Activated CD8-positive, alpha-beta T cell treated with anti-CD3 and anti-CD28 coated beads, Interleukin-2, amount 10 ng/mL, durations not matched to agents 7 days and 5 days (primary cell): ENCODE measurements at regions not wholly inside any gene's neighbourhood (a gene's known extent, or its start where the extent isn't known, plus 50 kb on each side); places are given as distances from the start of the nearest gene placed in this dataset.
A peak's percentile ranks its signal among the peaks of the same experiment; 100 is the strongest.

ENCODE experiments used
- ATAC-seq: fragments of 150-1000 bp; cut with Tn5 transposase; one replicate; pipeline ENCODE4 v1.10.0; 2021; ENCODE audit warnings: moderate library complexity
- CTCF ChIA-PET: fragments of 350-600 bp; sonication (Branson Sonifier 250); formaldehyde crosslinking; loops from one replicate; lab custom pipeline; 2021; ENCODE audit warnings: antibody characterized with exemption; lab: Charles Lee
- POLR2A ChIA-PET: fragments of 350-600 bp; sonication (Branson Sonifier 250); formaldehyde crosslinking; loops from one replicate; lab custom pipeline; 2021; ENCODE audit warnings: antibody characterized with exemption; lab: Charles Lee
- DNase-seq: peaks from one replicate; pipeline ENCODE4 v3.0.0-alpha.2; 2020
- H3K27ac Mint-ChIP-seq: one replicate; pipeline ENCODE4 v1.8.0; 2021; ENCODE audit warnings: mild to moderate bottlenecking, mixed read lengths
- H3K27me3 Mint-ChIP-seq: one replicate; pipeline ENCODE4 v1.8.0; 2021; ENCODE audit warnings: low read depth, mixed read lengths
- H3K36me3 Mint-ChIP-seq: one replicate; pipeline ENCODE4 v1.8.0; 2021; ENCODE audit warnings: low read depth, mixed read lengths
- H3K4me1 Mint-ChIP-seq: one replicate; pipeline ENCODE4 v1.8.0; 2021; ENCODE audit warnings: low read depth, mixed read lengths
- H3K4me3 Mint-ChIP-seq: one replicate; pipeline ENCODE4 v1.8.0; 2021; ENCODE audit warnings: mild to moderate bottlenecking, mixed read lengths
- H3K9me3 Mint-ChIP-seq: one replicate; pipeline ENCODE4 v1.8.0; 2022; ENCODE audit warnings: mixed read lengths; ENCODE audit not compliant: insufficient read depth

GRCh38 chr6:137657351-137657911 lies 163.2 kb upstream of the OLIG3 start:
- Mint-ChIP-seq H3K9me3 (peaks cover 16% of the 10 kb centered on the region), H3K4me1 (peaks cover 26% of the 10 kb centered on the region), H3K27ac (no peak overlapping the region), H3K4me3 (no peak overlapping the region), H3K27me3 (no peaks in the 10 kb centered on the region), H3K36me3 (no peaks in the 10 kb centered on the region)
- DNase-seq: peak; percentile 31
- ChIA-PET CTCF (interaction anchor here (0.7 to 7.3 kb wide), 14 partner anchors 8 to 449 kb away, joined by 3 to 88 read pairs (median 4); no protein-coding TSS in a partner anchor), POLR2A (interaction anchor here (0.5 to 1.4 kb wide), 3 partner anchors 9 to 221 kb away, joined by 3 to 6 read pairs (median 3); no protein-coding TSS in a partner anchor)
- peak; percentile 59 for ATAC-seq

GRCh38 chr6:137658287-137658686 lies 164.1 kb upstream of the OLIG3 start:
- Mint-ChIP-seq H3K4me1 (peaks cover 26% of the 10 kb centered on the region), H3K36me3 (no peaks in the 10 kb centered on the region), H3K27ac (no peak overlapping the region), H3K27me3 (no peaks in the 10 kb centered on the region), H3K9me3 (peaks cover 13% of the 10 kb centered on the region), H3K4me3 (no peak overlapping the region)
- no peak for ATAC-seq
- CTCF ChIA-PET: interaction anchor here (0.9 to 7.3 kb wide), 12 partner anchors 8 to 317 kb away, joined by 3 to 88 read pairs (median 4); partner anchors contain the start of gene TNFAIP3
- POLR2A ChIA-PET: interaction anchor here (0.9 to 1.2 kb wide), 2 partner anchors 141 to 209 kb away, joined by 3 read pairs; partner anchors contain the start of gene TNFAIP3
- no peak for DNase-seq

- Mint-ChIP-seq H3K4me3 (no peak overlapping the region), H3K9me3 (peaks cover 5% of the 10 kb centered on the region), H3K27ac (no peak overlapping the region), H3K36me3 (no peaks in the 10 kb centered on the region), H3K27me3 (no peaks in the 10 kb centered on the region), H3K4me1 (peaks cover 26% of the 10 kb centered on the region)
- ChIA-PET CTCF (interaction anchor here (1.0 to 7.3 kb wide), 6 partner anchors 38 to 347 kb away, joined by 3 to 88 read pairs (median 6); partner anchors contain the start of gene TNFAIP3), POLR2A (no interaction called here)
- ATAC-seq (no peak), DNase-seq (no peak)
Measured at GRCh38 chr6:137659871-137660270, 165.7 kb upstream of the OLIG3 start.

GRCh38 chr6:137660296-137660731 lies 166.1 kb upstream of the OLIG3 start:
- H3K4me3 Mint-ChIP-seq: no peak overlapping the region
- no peaks in the 10 kb centered on the region for H3K36me3 Mint-ChIP-seq
- ChIA-PET CTCF (interaction anchor here (1.2 to 7.3 kb wide), 4 partner anchors 20 to 44 kb away, joined by 3 to 88 read pairs (median 5); no protein-coding TSS in a partner anchor), POLR2A (no interaction called here)
- peaks cover 5% of the 10 kb centered on the region for H3K9me3 Mint-ChIP-seq
- no peaks in the 10 kb centered on the region for H3K27me3 Mint-ChIP-seq
- peaks cover 26% of the 10 kb centered on the region for H3K4me1 Mint-ChIP-seq
- DNase-seq (no peak), ATAC-seq (no peak)
- H3K27ac Mint-ChIP-seq: no peak overlapping the region

GRCh38 chr6:137661601-137662000 lies 167.4 kb upstream of the OLIG3 start:
- Mint-ChIP-seq H3K4me1 (peaks cover 28% of the 10 kb centered on the region), H3K4me3 (no peak overlapping the region), H3K27me3 (no peaks in the 10 kb centered on the region), H3K9me3 (no peaks in the 10 kb centered on the region), H3K27ac (no peak overlapping the region), H3K36me3 (no peaks in the 10 kb centered on the region)
- ChIA-PET POLR2A (no interaction called here), CTCF (interaction anchor here (0.8 to 7.3 kb wide), 15 partner anchors 11 to 343 kb away, joined by 3 to 88 read pairs (median 4); no protein-coding TSS in a partner anchor)
- ATAC-seq: peak; percentile 57
- DNase-seq: peak; percentile 66

GRCh38 chr6:137664183-137664582 lies 170.0 kb upstream of the OLIG3 start:
- ChIA-PET POLR2A (no interaction called here), CTCF (interaction anchor here (2.1 kb wide), 1 partner anchor 35 kb away, joined by 8 read pairs; no protein-coding TSS in a partner anchor)
- H3K27me3 Mint-ChIP-seq: no peaks in the 10 kb centered on the region
- no peak overlapping the region for H3K4me3 Mint-ChIP-seq
- no peaks in the 10 kb centered on the region for H3K36me3 Mint-ChIP-seq
- peaks cover 14% of the 10 kb centered on the region for H3K4me1 Mint-ChIP-seq
- no peak for DNase-seq
- no peaks in the 10 kb centered on the region for H3K9me3 Mint-ChIP-seq
- no peak overlapping the region for H3K27ac Mint-ChIP-seq
- ATAC-seq: no peak

- no peaks in the 10 kb centered on the region for H3K9me3 Mint-ChIP-seq
- H3K4me3 Mint-ChIP-seq: no peak overlapping the region
- ChIA-PET POLR2A (interaction anchor here (1.2 to 1.8 kb wide), 2 partner anchors 8 to 202 kb away, joined by 4 to 6 read pairs; no protein-coding TSS in a partner anchor), CTCF (interaction anchor here (0.9 to 2.1 kb wide), 8 partner anchors 15 to 441 kb away, joined by 3 to 8 read pairs (median 3); no protein-coding TSS in a partner anchor)
- no peak overlapping the region for H3K27ac Mint-ChIP-seq
- ATAC-seq (no peak), DNase-seq (no peak)
- peaks cover 14% of the 10 kb centered on the region for H3K4me1 Mint-ChIP-seq
- H3K36me3 Mint-ChIP-seq: no peaks in the 10 kb centered on the region
- H3K27me3 Mint-ChIP-seq: peaks cover 6% of the 10 kb centered on the region
Measured at GRCh38 chr6:137665342-137665934, 171.2 kb upstream of the OLIG3 start.

- ATAC-seq: peak; percentile 69
Measured at GRCh38 chr6:137666202-137666774, 172.1 kb upstream of the OLIG3 start.

GRCh38 chr6:137673603-137674002 lies 179.4 kb upstream of the OLIG3 start:
- H3K27me3 Mint-ChIP-seq: peaks cover 6% of the 10 kb centered on the region

More at GRCh38 chr6:137666202-137666774, 172.1 kb upstream of the OLIG3 start:
- Mint-ChIP-seq H3K4me1 (peaks cover 14% of the 10 kb centered on the region), H3K4me3 (peak overlapping the region; percentile 26), H3K36me3 (peaks cover 2% of the 10 kb centered on the region), H3K27ac (no peak overlapping the region), H3K27me3 (peaks cover 6% of the 10 kb centered on the region), H3K9me3 (no peaks in the 10 kb centered on the region)
- ChIA-PET CTCF (interaction anchor here (0.9 to 2.4 kb wide), 8 partner anchors 9 to 440 kb away, joined by 3 to 8 read pairs (median 3); no protein-coding TSS in a partner anchor), POLR2A (interaction anchor here (1.8 kb wide), 1 partner anchor 9 kb away, joined by 6 read pairs; no protein-coding TSS in a partner anchor)
- DNase-seq: no peak

GRCh38 chr6:137676888-137677287 lies 182.7 kb upstream of the OLIG3 start:
- Mint-ChIP-seq H3K4me3 (peak overlapping the region; percentile 30), H3K27me3 (no peaks in the 10 kb centered on the region), H3K9me3 (no peaks in the 10 kb centered on the region), H3K27ac (peak overlapping the region; percentile 72), H3K36me3 (peaks cover 9% of the 10 kb centered on the region), H3K4me1 (peaks cover 34% of the 10 kb centered on the region)
- DNase-seq (no peak), ATAC-seq (peak; percentile 81)
- POLR2A ChIA-PET: no interaction called here
- CTCF ChIA-PET: interaction anchor here (0.6 to 2.7 kb wide), 8 partner anchors 9 to 87 kb away, joined by 3 to 11 read pairs (median 4); no protein-coding TSS in a partner anchor

More at GRCh38 chr6:137673603-137674002, 179.4 kb upstream of the OLIG3 start:
- Mint-ChIP-seq H3K9me3 (no peaks in the 10 kb centered on the region), H3K4me3 (no peak overlapping the region), H3K27ac (no peak overlapping the region), H3K36me3 (peaks cover 9% of the 10 kb centered on the region), H3K4me1 (peaks cover 26% of the 10 kb centered on the region)
- ATAC-seq (no peak), DNase-seq (no peak)
- ChIA-PET POLR2A (no interaction called here), CTCF (interaction anchor here (1.3 kb wide), 1 partner anchor 12 kb away, joined by 4 read pairs; no protein-coding TSS in a partner anchor)

GRCh38 chr6:137677709-137678108 lies 183.5 kb upstream of the OLIG3 start:
- H3K9me3 Mint-ChIP-seq: no peaks in the 10 kb centered on the region
- DNase-seq (no peak), ATAC-seq (no peak)
- CTCF ChIA-PET: interaction anchor here (1.0 to 2.7 kb wide), 2 partner anchors 19 kb away, joined by 3 to 11 read pairs; no protein-coding TSS in a partner anchor
- H3K4me3 Mint-ChIP-seq: no peak overlapping the region
- H3K27me3 Mint-ChIP-seq: no peaks in the 10 kb centered on the region
- H3K36me3 Mint-ChIP-seq: peaks cover 9% of the 10 kb centered on the region
- H3K27ac Mint-ChIP-seq: peak overlapping the region; percentile 72
- POLR2A ChIA-PET: no interaction called here
- peaks cover 34% of the 10 kb centered on the region for H3K4me1 Mint-ChIP-seq
